ENCODE measurements at regions not wholly inside any gene's neighbourhood (a gene's known extent, or its start where the extent isn't known, plus 50 kb on each side); places are given as distances from the start of the nearest gene placed in this dataset.

- no peak for TF ChIP-seq CTCF (IDR thresholded peaks at IDR 0.05; ENCODE audit: low read depth, low read length)
- no peak for TF ChIP-seq MAX (IDR thresholded peaks at IDR 0.05; ENCODE audit: low read depth, low read length)
- TF ChIP-seq POLR2A (IDR thresholded peaks at IDR 0.05; ENCODE audit: extremely low read depth, insufficient read length): no peak
- no peak for TF ChIP-seq MYC (IDR thresholded peaks at IDR 0.05; ENCODE audit: low read depth, low read length)
These were observed 375.0 kb upstream of the SEMA3C start for GRCh38 chr7:81293806-81294205.
